OCI-LY7 (cell line): ENCODE measurements at regions not wholly inside any gene's neighbourhood (a gene's known extent, or its start where the extent isn't known, plus 50 kb on each side); places are given as distances from the start of the nearest gene placed in this dataset.

ENCODE experiments used
- CTCF ChIP-seq: fragments of 200-600 bp; sonication (generic); conservative IDR thresholded peaks from 2 replicates; pipeline ENCODE4 v1.5.1; 2014; ENCODE audit warnings: mild to moderate bottlenecking, antibody characterized with exemption, low read length, moderate library complexity, mixed read lengths
- EZH2phosphoT487 ChIP-seq: fragments of 200-600 bp; sonication (generic); IDR thresholded peaks from 2 replicates; pipeline ENCODE4 v1.6.1; 2018; ENCODE audit warnings: low read depth, borderline replicate concordance, mild to moderate bottlenecking, mixed run types, antibody characterized with exemption, low read length, moderate library complexity, mixed read lengths

GRCh38 chr6:164751395-164751794, 558.0 kb downstream of the C6orf118 start:
- TF ChIP-seq CTCF = no peak
- no peak for TF ChIP-seq EZH2phosphoT487
